HUDEP-2 (cell line): ENCODE measurements at regions not wholly inside any gene's neighbourhood (a gene's known extent, or its start where the extent isn't known, plus 50 kb on each side); places are given as distances from the start of the nearest gene placed in this dataset.

ENCODE experiments used
- DNase-seq, 76 experiments: peaks; one replicate each; lab custom pipeline; 2025; ENCODE audit not compliant: unreplicated experiment in 76 of 76; lab: John Stamatoyannopoulos, UW

GRCh38 chr15:39058351-39059131 lies 493.9 kb upstream of the RASGRP1 start:
- no peak for DNase-seq

DNA sequence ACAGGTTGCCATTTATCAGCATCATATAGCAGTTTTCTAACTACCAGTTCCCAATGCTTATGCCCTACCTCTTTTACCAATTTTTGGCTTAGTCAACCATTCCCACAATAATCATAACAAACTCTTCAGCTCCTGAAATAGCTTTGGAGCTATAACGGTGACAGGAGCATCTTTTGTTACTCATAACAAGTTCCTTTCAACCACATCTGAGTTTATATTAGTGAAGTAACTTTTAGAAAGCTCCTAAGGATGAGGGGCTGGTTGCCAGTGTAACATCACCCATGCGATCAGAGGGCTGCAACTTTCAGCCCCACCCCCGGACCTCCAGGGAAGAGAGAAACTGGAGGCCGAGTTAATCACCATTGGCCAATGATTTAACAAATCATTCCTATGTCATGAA lies 495.3 kb upstream of the RASGRP1 start:
- no peak for DNase-seq

- DNase-seq: no peak
These were observed 497.4 kb upstream of the RASGRP1 start for GRCh38 chr15:39061952-39062464.

DNA sequence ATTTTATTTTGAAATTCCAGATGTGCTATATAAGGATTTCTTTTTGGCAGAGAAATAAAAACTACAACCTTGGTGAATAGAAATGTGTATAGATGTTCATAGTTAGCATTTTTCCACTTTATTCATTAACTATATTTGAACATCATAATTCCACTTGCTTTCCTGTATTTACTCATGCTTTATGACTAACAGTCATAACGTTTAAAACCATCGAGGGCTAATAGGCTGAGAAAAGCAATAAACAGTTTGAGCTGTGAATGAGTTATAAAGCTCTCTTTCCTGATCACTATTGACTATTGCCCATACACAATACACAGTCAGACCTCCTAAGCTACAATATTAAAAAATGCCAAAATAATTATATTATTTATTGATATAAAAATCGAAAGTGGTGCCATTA lies 502.1 kb upstream of the RASGRP1 start:
- DNase-seq: no peak

- DNase-seq: no peak
These were observed 506.4 kb upstream of the THBS1 start for GRCh38 chr15:39074341-39074985.

- no peak for DNase-seq
These were observed 505.6 kb upstream of the THBS1 start for GRCh38 chr15:39075311-39075710.

GRCh38 chr15:39075756-39076341 lies 505.0 kb upstream of the THBS1 start:
- DNase-seq: no peak

GRCh38 chr15:39078026-39078425 lies 502.9 kb upstream of the THBS1 start:
- no peak for DNase-seq

DNA sequence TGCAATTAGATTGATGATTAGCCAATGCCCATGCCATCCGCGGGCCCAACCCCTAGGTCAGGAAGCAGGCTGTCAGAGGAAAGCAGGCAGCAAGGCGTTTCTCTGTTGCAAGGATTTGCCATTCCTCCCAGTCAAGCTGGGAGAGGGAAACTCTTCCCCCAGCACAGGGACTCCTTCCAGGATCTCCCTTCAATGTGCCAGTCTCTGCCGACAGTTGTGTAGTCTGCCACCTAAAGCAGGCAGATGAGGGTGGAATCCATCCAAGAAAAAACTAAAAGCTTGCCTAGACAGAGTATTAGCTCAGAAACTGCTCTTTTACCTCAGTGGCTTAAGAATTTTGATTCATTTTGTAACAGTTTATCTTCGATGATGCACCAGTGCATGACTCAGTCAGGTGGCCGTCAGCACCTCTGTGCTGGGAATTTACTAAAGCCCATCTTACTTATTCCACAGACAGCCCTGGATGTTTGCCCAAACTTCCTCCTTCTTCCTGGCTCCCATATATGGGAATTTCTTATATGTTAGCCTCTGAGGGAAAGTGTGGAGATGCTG lies 501.5 kb upstream of the THBS1 start:
- no peak for DNase-seq

GRCh38 chr15:39083213-39083612 lies 497.7 kb upstream of the THBS1 start:
- DNase-seq: no peak

DNA sequence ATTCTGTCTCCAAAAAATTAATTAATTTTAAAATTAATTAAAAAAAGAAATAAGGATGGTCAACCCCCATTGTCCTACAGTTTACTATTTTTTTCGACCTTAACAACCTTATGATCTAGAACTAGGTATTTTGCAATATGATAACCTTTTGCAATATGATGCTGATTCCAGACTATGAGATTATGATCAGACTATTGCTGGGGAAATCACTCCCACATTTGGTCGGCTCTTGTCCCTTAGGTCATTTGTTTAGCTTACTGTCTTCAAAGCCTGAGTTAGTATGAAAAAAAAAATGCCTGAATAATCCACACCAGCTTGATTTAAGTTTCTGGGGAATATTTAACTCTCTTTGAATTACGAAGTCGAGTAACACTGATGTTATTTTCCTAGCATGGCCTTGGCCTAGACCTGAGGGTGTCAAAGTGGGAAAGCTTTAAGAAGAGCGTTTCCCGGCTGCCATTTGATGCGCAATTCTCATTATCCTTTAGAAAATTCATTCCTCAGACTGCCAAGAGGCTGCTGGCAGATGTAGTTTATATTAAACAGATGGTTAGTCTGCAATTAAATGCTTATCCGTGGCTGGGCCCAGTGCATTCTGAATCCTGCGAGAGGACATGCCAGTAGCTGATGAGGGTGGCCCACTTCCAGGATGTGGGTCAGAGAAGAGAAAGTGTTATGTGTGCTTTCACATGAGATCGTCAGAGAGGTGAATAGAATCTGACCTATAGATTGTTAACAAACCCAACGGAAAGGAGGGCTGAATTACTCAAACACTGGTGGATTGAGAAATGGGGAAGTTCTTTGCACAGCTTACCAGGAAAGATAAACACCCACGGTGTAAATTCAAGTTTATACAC lies 496.0 kb upstream of the THBS1 start:
- DNase-seq: peak in 1 of 76 experiments; percentile 1

GRCh38 chr15:39086641-39087040 lies 494.2 kb upstream of the THBS1 start:
- no peak for DNase-seq

GRCh38 chr15:39088156-39088555 lies 492.7 kb upstream of the THBS1 start:
- no peak for DNase-seq

DNA sequence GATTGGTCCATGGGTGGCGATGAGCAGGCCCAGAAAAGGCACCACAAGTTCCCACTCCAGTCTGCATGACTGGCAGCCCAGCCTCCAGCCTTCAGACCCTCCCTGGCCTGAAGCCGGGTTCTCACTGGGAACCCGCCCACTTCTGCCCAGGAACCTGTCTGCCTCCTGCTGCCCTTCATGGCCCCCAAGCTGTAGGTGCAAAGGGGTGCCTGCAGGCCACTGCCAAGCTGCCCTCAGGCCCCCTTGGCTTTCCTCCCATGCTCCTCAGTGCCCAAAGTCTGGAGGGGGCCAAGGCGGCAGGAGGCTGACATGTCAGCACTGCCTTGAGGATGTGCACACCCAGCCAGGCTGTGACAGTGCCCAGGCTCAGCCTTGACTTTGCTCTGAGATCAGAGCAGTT lies 488.5 kb upstream of the THBS1 start:
- no peak for DNase-seq

DNA sequence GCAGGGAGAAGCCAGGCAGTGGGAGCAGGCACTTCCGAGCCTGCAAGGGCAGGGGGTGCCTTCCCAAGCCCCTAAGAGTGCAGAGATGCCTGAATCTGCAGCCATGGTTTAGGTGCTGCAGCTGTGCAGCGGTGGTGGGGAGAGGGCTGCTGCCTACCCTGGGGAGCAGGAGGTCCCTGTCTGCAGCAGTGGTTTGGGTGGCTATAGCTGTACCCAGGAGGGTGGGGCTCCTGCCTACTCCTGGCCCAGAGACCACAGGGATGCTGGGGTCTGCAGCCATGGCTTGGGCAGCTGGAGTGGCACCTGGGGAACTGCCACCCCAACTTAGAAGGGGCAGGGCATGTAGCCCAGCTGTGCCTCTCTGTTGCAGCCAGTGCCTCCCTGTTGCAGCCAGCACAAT lies 488.1 kb upstream of the THBS1 start:
- no peak for DNase-seq

DNA sequence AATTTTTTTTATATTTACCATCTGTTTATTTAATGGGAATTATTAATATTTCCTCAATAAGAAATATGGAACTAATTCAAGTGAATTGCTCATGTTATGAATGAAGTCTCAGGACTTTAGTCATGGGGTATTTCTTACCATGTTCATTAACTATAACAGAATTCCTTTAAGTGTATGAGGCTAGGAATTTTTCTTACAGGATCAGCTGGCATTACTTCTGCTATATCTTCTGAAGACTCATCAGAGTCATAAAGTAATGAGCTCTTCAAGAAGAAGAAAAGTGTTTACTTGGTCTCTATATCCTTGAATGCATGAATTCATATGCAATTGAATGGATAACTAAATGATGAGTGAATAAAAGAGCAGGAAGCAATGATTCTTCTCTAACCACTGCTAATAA lies 486.8 kb upstream of the THBS1 start:
- no peak for DNase-seq

DNA sequence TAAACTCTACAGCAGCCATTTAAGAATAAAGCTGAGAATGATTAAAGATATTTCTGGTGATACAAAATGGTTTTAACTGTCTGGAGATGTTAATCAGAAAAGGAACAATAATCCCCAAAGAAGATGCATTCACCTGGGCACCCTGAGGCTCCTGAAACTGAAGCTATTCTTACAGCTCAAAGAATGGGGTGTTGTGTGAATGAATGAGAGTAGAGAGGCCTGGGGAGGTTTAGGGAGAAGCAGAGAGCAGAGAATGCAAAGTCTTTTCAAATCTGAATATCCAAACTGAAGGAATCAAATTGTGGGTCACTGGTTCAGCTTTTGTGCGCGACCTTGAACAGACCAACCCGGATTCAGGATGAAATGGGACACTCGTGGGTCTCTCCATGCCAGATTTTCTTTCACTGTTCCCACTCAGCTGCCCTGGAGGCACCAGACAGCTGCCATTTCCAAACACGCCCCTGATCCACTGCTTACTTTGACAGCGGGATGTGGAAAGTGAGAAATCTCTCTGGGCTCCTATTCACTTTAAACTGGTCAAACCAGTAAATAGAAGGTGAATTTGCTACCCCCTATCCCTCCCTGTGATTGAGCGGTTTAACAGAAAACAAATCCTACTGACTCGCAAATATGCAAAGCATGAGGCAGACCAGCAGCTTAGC lies 485.5 kb upstream of the THBS1 start:
- DNase-seq: no peak

DNA sequence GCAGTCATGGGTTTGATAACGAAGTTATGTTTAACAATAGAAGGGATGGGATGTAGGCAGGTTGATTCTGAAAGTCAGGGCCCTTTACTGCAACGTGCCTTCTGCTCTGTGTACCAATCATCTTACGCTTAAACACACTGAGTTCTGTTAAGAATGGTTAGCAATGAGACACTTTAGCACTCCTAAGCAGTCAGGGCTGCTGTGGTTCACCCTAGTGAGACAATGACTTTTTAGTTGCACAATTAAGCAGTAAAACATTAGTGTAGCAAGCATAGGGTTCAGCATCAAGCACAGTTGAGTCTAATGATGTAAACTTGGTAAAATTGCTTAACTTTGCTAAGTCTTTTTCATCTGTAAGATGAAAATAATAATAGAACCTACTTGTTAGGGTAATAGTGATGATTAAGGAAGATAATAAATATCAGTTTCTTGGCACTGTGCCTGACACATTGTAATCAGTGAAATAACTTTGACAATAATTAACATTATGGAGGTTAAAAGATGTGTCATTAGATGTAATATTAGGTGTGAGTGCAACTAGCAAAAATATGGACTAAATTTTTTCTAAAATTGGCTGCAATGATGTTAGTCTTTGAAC lies 484.2 kb upstream of the THBS1 start:
- no peak for DNase-seq

DNA sequence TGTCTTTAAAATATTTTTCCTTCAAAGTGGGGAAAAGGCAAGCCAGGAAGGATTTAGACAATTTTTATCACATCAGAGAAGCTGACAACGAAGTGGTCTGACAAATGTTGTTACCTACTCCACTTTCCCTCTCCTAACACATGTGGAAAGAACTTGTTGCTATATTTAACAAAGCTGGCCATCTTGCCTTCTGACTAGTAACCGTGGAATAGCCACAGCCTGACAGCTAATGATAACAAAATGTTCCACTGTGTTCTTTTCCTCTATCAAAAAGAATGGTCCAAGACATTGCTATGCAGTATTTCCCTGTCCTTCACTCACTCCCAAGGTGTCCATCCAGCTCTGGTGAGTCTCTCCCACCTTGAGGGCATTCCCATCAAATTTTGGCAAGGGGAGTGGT lies 481.4 kb upstream of the THBS1 start:
- no peak for DNase-seq
